Panc1 (cell line): ENCODE measurements at regions not wholly inside any gene's neighbourhood (a gene's known extent, or its start where the extent isn't known, plus 50 kb on each side); places are given as distances from the start of the nearest gene placed in this dataset.

Experiments used
- ATAC-seq: fragments of 200-7000 bp; cut with Tn5 transposase; 2 replicates; pipeline ENCODE4 v1.9.1; 2020; ENCODE audit warnings: mild to moderate bottlenecking, moderate library complexity
- BruUV-seq: library from RNA; stranded (reverse); fragments of 400-500 nt; replicated peaks from 2 replicates; lab custom pipeline; 2021; lab: Mats Ljungman, UMichigan
- CTCF ChIA-PET: fragments of 300-600 bp; sonication (Branson Sonifier 250); formaldehyde crosslinking; loops from one replicate; lab custom pipeline; 2022; ENCODE audit warnings: antibody characterized with exemption; lab: Charles Lee
- POLR2A ChIA-PET: fragments of 300-600 bp; sonication (Branson Sonifier 250); formaldehyde crosslinking; loops from one replicate; lab custom pipeline; 2022; ENCODE audit warnings: antibody characterized with exemption; lab: Charles Lee
- DNase-seq: peaks from one replicate; pipeline ENCODE4 v3.0.0-alpha.2; 2010; ENCODE audit warnings: low read depth, low spot score
- H3K27ac ChIP-seq: 2 replicates; pipeline ENCODE4 v1.5.1; 2011; ENCODE audit warnings: mild to moderate bottlenecking, low read length, inconsistent platforms
- H3K27me3 ChIP-seq: fragments of 200-500 bp; sonication (Bioruptor generic); 2 replicates; pipeline ENCODE4 v1.6.0; 2014; ENCODE audit warnings: low read length, inconsistent platforms; ENCODE audit not compliant: control insufficient read depth, insufficient read depth
- H3K36me3 ChIP-seq: fragments of 200-500 bp; sonication (Bioruptor generic); 2 replicates; pipeline ENCODE4 v1.5.1; 2014; ENCODE audit warnings: inconsistent platforms, mild to moderate bottlenecking, low read length, moderate library complexity; ENCODE audit not compliant: control insufficient read depth, insufficient read depth
- H3K4me1 ChIP-seq: 2 replicates; pipeline ENCODE4 v1.5.1; 2011; ENCODE audit warnings: inconsistent platforms, mild to moderate bottlenecking, low read length, moderate library complexity; ENCODE audit not compliant: control insufficient read depth, insufficient read depth
- H3K4me3 ChIP-seq, 2 experiments: 2 replicates each; pipeline ENCODE4 v1.5.1; 2011 to 2012; ENCODE audit warnings: low read depth in 2 of 2, low read length in 2 of 2, mild to moderate bottlenecking in 2 of 2, inconsistent platforms in 1 of 2, moderate library complexity in 1 of 2
- H3K9me3 ChIP-seq: fragments of 200-500 bp; sonication (Bioruptor generic); 2 replicates; pipeline ENCODE4 v1.5.1; 2014; ENCODE audit warnings: low read depth, mild to moderate bottlenecking, inconsistent platforms, low read length, moderate library complexity; ENCODE audit not compliant: control insufficient read depth, insufficient read depth
- CTCF ChIP-seq: fragments of 450-650 bp; IDR thresholded peaks from 2 replicates; pipeline ENCODE4 v1.5.1; 2017; ENCODE audit warnings: mild to moderate bottlenecking
- POLR2AphosphoS5 ChIP-seq: IDR thresholded peaks from 2 replicates; pipeline ENCODE4 v1.6.1; 2012; ENCODE audit warnings: mild to moderate bottlenecking, low read depth, low read length, moderate library complexity
- REST ChIP-seq, 2 experiments: IDR thresholded peaks; 2 replicates each; pipeline ENCODE4 v1.6.1; 2011 to 2012; ENCODE audit warnings: low read depth in 2 of 2, control low read depth in 1 of 2, low read length in 1 of 2, mild to moderate bottlenecking in 1 of 2, moderate library complexity in 1 of 2; ENCODE audit not compliant: insufficient read depth in 1 of 2
- SIN3A ChIP-seq: IDR thresholded peaks from 2 replicates; pipeline ENCODE4 v1.6.1; 2012; ENCODE audit warnings: low read depth, mild to moderate bottlenecking, low read length, moderate library complexity, borderline replicate concordance; ENCODE audit not compliant: insufficient read depth
- TCF7L2 ChIP-seq: IDR thresholded peaks from 2 replicates; pipeline ENCODE4 v1.6.1; 2011; ENCODE audit warnings: mild to moderate bottlenecking, low read depth, low read length, inconsistent platforms
- in situ Hi-C: cut with HindIII; loops from 2 replicates; pipeline ENCODE4 v1.10.0; 2016; ENCODE audit warnings: low sequenced_read_pairs, low pct_unique_long_range_greater_than_20kb
- intact Hi-C: fragments of 100-400 bp; cut with micrococcal nuclease; formaldehyde crosslinking; loops from one replicate; pipeline ENCODE4 v1.10.0; 2022; ENCODE audit not compliant: unreplicated experiment

- no peak for DNase-seq
- BruUV-seq, result no TSS peak
Measured at GRCh38 chr14:26265170-26265685, 332.6 kb downstream of the NOVA1 start.

GRCh38 chr14:26261368-26262122 lies 336.3 kb downstream of the NOVA1 start:
- in situ Hi-C loops, result no loop called here
- H3K27me3 ChIP-seq, result no peaks in the 10 kb centered on the region
- no peak overlapping the region for H3K4me3 ChIP-seq
- DNase-seq (no peak), ATAC-seq (no peak)
- TF ChIP-seq REST (IDR thresholded peaks at IDR 0.05; ENCODE audit: insufficient read depth in 1 of 2, low read depth in 2 of 2, low read length in 1 of 2), result no peak
- TF ChIP-seq CTCF, result no peak
- no peak for TF ChIP-seq SIN3A
- TF ChIP-seq TCF7L2, result no peak
- no peak for TF ChIP-seq POLR2AphosphoS5
- CTCF ChIA-PET, result no interaction called here
- H3K4me1 ChIP-seq, result no peaks in the 10 kb centered on the region
- POLR2A ChIA-PET, result no interaction called here
- intact Hi-C loops, result no loop called here
- H3K36me3 ChIP-seq, result no peaks in the 10 kb centered on the region
- H3K9me3 ChIP-seq, result no peaks in the 10 kb centered on the region
- no TSS peak for BruUV-seq
- no peak overlapping the region for H3K27ac ChIP-seq

More at GRCh38 chr14:26265170-26265685, 332.6 kb downstream of the NOVA1 start:
- TF ChIP-seq POLR2AphosphoS5, result no peak
- no peak for TF ChIP-seq CTCF
- TF ChIP-seq SIN3A, result no peak
- no peak for TF ChIP-seq REST (IDR thresholded peaks at IDR 0.05; ENCODE audit: insufficient read depth in 1 of 2, low read depth in 2 of 2, low read length in 1 of 2)
- TF ChIP-seq TCF7L2, result no peak
- Histone ChIP-seq H3K36me3 (no peaks in the 10 kb centered on the region), H3K4me1 (no peaks in the 10 kb centered on the region), H3K4me3 (no peak overlapping the region), H3K9me3 (no peaks in the 10 kb centered on the region), H3K27ac (no peak overlapping the region), H3K27me3 (no peaks in the 10 kb centered on the region)
- in situ Hi-C loops, result no loop called here
- CTCF ChIA-PET, result no interaction called here
- POLR2A ChIA-PET, result no interaction called here
- intact Hi-C loops, result no loop called here
- no peak for ATAC-seq
